Inferior parietal cortex (tissue), 1 donor: ENCODE measurements at regions not wholly inside any gene's neighbourhood (a gene's known extent, or its start where the extent isn't known, plus 50 kb on each side); places are given as distances from the start of the nearest gene placed in this dataset.

ENCODE experiments used
- DNase-seq: peaks from one replicate; pipeline ENCODE4 v3.0.0-alpha.2; 2016; ENCODE audit errors: extremely low spot score

DNA sequence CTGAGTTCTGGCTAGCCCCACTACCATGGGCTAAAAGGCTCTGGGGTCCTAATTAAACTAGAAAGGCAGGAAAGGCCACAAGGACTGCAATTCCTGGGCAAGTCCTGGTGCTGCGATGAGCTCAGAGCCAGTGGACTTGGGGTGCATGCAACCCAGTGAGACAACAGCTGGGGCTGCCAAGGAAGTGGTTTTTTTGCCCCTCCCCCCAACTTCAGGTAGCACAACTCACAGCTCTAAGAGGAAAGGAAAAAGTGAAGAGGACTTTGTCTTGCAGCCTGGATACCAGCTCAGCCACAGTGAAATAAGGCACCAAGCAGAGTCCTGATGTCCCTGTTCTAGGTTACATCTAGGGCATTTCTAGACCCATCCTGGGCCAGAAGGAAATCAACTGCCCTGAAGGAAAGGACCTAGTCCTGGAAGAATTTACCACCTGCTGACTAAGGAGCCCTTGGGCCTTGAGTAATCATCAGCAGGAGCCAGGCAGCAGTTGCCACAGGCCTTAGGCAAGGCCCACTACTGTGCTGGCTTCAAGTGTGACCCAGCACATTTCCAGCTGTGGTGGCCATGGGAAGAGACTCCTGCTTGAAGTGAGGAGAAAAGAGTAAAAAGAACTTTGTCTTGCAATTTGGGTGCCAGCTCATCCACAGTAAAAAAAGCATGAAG is 358.4 kb downstream of the BTBD3 start:
- no peak for DNase-seq

DNA sequence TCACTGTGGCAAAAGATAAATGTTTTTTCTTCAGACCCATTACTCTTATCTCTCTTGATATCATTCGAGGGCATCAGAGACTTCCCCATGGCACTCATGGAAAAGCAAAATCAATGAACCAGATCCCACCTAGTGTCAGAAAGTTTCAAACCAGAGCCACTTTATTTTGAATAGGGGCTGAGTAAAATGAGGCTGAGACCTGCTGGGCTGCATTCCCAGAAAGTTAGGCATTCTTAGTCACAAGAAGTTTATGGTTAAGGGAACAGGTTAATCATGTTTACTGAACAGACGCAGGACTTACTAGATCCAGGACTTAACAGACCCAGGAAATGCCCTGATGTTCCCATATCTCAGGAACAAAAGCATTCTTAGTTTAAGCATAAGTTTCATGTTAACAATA is 369.9 kb downstream of the BTBD3 start:
- no peak for DNase-seq

- no peak for DNase-seq
These were observed 371.8 kb downstream of the BTBD3 start for GRCh38 chr20:12289465-12289864.

- DNase-seq: no peak
These were observed 373.7 kb downstream of the BTBD3 start for GRCh38 chr20:12291386-12291785.

- DNase-seq: no peak
These were observed 376.2 kb downstream of the BTBD3 start for GRCh38 chr20:12293900-12294299.

DNA sequence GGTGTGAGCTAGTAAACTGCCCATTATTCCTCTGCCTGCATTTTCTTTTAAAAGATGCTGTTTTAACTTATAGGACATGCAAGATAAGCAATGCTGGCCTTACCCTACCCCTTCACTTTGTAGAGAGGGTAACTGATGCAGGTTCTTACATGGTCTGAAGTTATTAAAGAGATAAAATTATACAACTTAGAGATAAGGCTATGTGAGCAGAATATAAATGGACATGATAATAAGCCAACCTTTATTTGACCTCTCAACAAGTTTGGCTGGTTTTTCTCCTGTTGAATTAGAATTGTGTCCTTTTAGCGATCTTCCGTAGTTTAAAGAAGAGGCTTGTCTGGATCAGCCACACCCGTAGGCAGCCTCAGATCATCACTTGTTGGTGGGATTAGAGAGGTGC is 377.0 kb downstream of the BTBD3 start:
- no peak for DNase-seq

- peak; percentile 67 for DNase-seq
These were observed 387.7 kb downstream of the BTBD3 start for GRCh38 chr20:12305188-12305950.

DNA sequence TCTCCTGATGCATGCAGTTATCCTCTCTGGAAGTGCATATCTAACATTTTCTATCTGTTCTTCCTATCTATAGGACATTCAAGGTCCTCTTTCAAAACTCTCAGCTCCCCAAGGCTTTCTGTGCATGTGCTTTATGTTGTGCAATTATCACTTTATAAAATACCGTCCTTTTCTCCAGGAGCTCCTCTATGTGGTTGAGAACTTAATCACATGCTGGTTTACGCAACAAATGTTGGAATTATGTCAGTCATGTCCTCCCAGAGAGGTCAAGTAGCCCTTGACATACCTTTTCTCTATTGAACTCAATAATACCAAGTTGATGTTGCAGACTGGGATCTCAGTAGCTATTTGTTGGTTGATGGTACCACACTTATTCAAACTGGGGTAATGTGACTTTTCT is 388.4 kb downstream of the BTBD3 start:
- no peak for DNase-seq

GRCh38 chr20:12311094-12311865 is 393.6 kb downstream of the BTBD3 start:
- DNase-seq: no peak

DNA sequence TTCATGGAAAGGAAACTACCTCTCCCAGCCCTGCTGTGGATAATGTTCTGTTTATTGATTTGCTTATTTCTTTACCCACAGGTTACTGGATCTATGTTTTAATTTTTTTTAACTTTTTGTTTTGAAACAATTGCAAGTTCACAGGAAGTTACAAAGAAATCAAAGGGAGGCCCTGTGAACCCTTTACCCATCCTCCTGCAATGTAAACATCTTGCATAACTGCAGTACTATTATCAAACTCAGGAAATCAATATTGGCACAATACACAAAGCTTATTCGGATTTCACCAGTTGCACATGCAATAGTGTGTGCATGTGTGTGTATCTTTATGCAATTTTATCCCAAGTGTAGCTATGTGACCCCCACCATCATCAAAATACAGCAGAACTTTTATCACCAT is 398.0 kb downstream of the BTBD3 start:
- DNase-seq: no peak

GRCh38 chr20:12316794-12317193 is 399.1 kb downstream of the BTBD3 start:
- DNase-seq: no peak

- DNase-seq: no peak
These were observed 399.7 kb downstream of the BTBD3 start for GRCh38 chr20:12317433-12317832.

GRCh38 chr20:12318043-12318442 is 400.4 kb downstream of the BTBD3 start:
- DNase-seq: peak; percentile 34

DNA sequence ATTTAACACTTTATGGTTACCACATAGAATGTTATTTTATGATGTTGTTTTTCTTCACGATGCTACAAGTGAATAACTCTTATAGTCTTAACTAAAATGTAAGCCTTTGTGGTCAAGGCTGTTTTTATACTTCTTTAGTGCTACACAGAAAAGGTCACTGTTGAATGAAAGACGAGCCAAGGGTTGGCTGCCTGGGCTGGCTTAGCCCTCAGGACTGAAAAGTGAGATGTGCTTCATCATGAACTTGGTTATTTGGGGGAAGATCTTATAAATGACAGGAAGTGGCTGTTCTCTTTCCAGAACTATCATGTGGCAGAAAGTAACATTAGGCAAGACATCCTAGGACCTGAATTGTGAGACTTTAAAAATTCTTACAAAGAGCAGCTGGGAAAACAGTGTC is 404.0 kb downstream of the BTBD3 start:
- no peak for DNase-seq

DNA sequence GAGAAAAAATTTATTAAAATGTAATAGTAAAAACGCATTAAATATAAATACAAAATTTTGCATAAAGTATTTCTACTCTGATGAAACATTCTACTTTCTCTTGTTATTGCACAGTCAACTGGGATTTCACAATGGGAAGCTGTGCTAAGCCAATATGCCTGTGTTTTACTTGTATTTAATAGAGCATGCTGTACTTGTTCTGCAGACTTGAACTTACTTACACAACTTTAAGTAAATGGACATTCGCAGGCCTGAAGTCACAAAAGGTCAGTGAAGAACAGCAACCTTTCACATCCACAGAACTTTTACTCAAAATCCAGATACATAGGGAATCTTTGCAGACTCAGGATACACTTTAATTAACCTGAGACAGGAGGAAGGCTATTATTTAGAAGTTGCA is 409.5 kb downstream of the BTBD3 start:
- DNase-seq: no peak

DNA sequence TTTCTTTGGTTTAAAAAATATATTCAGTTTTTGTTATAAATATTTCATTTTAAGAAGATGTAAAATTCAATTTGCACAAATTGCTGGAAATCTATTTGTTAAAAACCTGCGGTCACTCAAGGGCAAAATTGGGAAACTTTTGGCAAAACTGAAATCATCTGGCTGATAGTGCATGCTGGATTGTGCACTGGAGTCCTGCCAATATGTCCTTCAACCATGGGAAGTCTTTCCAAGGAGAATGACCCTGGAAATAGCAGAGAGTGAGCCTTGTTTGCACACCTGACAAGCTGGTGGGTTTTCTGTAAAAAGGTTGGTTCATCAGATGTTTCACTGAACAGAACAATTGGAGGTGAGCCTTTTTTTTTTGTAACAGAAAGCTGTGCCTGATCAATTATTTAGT is 413.5 kb downstream of the BTBD3 start:
- no peak for DNase-seq

GRCh38 chr20:12337601-12338000 is 419.9 kb downstream of the BTBD3 start:
- DNase-seq: no peak

- DNase-seq: no peak
These were observed 428.3 kb downstream of the BTBD3 start for GRCh38 chr20:12345978-12346377.

- no peak for DNase-seq
These were observed 436.1 kb downstream of the BTBD3 start for GRCh38 chr20:12353842-12354241.

- no peak for DNase-seq
These were observed 437.0 kb downstream of the BTBD3 start for GRCh38 chr20:12354725-12355124.

DNA sequence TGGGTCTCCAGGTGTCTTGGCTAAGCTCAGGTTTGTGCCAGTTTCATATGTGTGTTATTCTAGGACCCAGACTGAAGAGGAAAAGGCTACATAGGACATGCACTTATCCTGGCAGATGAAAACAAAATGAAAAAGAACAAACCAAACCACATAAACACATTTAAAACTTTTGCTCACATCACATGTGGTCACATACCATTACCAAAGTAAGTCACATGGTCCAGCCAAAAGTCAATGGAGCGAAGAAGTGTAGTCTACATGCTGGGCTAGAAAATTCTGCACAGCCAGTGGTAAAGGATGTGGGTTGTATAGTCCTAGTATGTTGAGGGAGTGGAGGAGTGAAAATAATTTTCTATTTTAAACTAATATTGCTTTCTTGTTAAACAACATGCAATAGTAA is 437.5 kb downstream of the BTBD3 start:
- DNase-seq: no peak

GRCh38 chr20:12358006-12358654 is 440.4 kb downstream of the BTBD3 start:
- DNase-seq: no peak
